Prostate gland (tissue), 2 donors: ENCODE measurements at regions not wholly inside any gene's neighbourhood (a gene's known extent, or its start where the extent isn't known, plus 50 kb on each side); places are given as distances from the start of the nearest gene placed in this dataset.
A peak's percentile ranks its signal among the peaks of the same experiment; 100 is the strongest.

Experiments
- DNase-seq: peaks from one replicate; pipeline ENCODE4 v3.0.0-alpha.2; 2019; ENCODE audit warnings: low spot score
- H3K27ac ChIP-seq, 2 donors: fragments of 200-600 bp; sonication (generic); 2 replicates each; pipeline ENCODE4 v1.5.1; 2017 to 2019
- H3K27me3 ChIP-seq: fragments of 200-600 bp; sonication (generic); replicated peaks from 2 replicates; pipeline ENCODE4 v1.5.1; 2019; ENCODE audit not compliant: insufficient read depth
- H3K36me3 ChIP-seq, 2 donors: fragments of 200-600 bp; sonication (generic); 1 replicate in 1 of 2; 2 replicates in 1 of 2; pipeline versions ENCODE4 v1.5.1 to v1.8.1; 2017 to 2019
- H3K4me1 ChIP-seq: fragments of 200-600 bp; sonication (generic); replicated peaks from 2 replicates; pipeline ENCODE4 v1.5.1; 2019
- H3K4me3 ChIP-seq, 2 donors: fragments of 200-600 bp; sonication (generic); 2 replicates each; pipeline ENCODE4 v1.5.1; 2017 to 2019
- H3K9me3 ChIP-seq: fragments of 200-600 bp; sonication (generic); 2 replicates; pipeline ENCODE4 v1.5.1; 2017
- POLR2A ChIP-seq: fragments of 450-650 bp; IDR thresholded peaks from one replicate; pipeline ENCODE4 v1.6.1; 2016; ENCODE audit warnings: antibody characterized with exemption, mild to moderate bottlenecking
- POLR2AphosphoS5 ChIP-seq: sonication (generic); formaldehyde crosslinking; IDR thresholded peaks from one replicate; pipeline ENCODE4 v1.6.1; 2017; ENCODE audit warnings: antibody characterized with exemption
- WGBS: methylation state at CpG from one replicate; pipeline ENCODE4 v1.1.5; 2018; 5-methylcytosine and 5-hydroxymethylcytosine counted together
- intact Hi-C: fragments of 100-400 bp; cut with DNase I; formaldehyde crosslinking; loops from one replicate; pipeline ENCODE4 v1.14.2; 2022
- TF ChIP-seq, protein P1 (sequence below), 4 experiments: fragments of 200-600 bp in 2 of 4; fragments of 450-650 bp in 2 of 4; sonication (generic) in 2 of 4; IDR thresholded peaks; 1 replicate in 3 of 4; 2 replicates in 1 of 4; pipeline ENCODE4 v1.5.1; 2016 to 2019; ENCODE audit warnings: antibody characterized with exemption in 4 of 4, mild to moderate bottlenecking in 2 of 4, moderate library complexity in 2 of 4

DNA sequence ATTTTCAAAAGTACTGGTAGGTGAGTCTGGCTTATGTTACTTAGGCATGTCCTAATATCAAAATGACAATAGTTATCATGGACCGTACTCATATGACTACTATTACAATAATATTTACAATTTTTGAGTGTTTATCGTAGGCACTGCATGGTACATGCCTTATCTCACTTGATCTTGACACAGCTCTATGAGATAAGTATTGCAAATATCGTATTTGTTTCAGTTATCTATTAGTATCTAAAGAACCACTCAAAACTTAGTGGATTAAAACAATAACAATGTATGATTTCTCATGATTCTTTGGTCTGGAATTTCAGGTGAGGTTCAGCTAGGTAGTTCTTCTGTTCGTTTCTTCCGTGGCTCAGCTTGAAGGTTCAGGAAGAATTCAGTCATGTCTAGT is 59.7 kb upstream of the XCR1 start:
- no peak overlapping the region for H3K27ac ChIP-seq
- no peaks in the 10 kb centered on the region for H3K27me3 ChIP-seq
- H3K4me3 ChIP-seq, result no peak overlapping the region
- no peaks in the 10 kb centered on the region for H3K4me1 ChIP-seq
- 81% methylated on average over 5 of the region's 5 CpGs for WGBS
- intact Hi-C loops, result loop anchor here (5.0 kb wide), 1 partner anchor 355 kb away; no protein-coding TSS in a partner anchor
- DNase-seq, result no peak
- H3K9me3 ChIP-seq, result no peaks in the 10 kb centered on the region
- TF ChIP-seq, protein P1, sequence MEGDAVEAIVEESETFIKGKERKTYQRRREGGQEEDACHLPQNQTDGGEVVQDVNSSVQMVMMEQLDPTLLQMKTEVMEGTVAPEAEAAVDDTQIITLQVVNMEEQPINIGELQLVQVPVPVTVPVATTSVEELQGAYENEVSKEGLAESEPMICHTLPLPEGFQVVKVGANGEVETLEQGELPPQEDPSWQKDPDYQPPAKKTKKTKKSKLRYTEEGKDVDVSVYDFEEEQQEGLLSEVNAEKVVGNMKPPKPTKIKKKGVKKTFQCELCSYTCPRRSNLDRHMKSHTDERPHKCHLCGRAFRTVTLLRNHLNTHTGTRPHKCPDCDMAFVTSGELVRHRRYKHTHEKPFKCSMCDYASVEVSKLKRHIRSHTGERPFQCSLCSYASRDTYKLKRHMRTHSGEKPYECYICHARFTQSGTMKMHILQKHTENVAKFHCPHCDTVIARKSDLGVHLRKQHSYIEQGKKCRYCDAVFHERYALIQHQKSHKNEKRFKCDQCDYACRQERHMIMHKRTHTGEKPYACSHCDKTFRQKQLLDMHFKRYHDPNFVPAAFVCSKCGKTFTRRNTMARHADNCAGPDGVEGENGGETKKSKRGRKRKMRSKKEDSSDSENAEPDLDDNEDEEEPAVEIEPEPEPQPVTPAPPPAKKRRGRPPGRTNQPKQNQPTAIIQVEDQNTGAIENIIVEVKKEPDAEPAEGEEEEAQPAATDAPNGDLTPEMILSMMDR (IDR thresholded peaks at IDR 0.05), result no peak
- TF ChIP-seq POLR2AphosphoS5 (no peak), POLR2A (no peak)
- no peaks in the 10 kb centered on the region for H3K36me3 ChIP-seq

DNA sequence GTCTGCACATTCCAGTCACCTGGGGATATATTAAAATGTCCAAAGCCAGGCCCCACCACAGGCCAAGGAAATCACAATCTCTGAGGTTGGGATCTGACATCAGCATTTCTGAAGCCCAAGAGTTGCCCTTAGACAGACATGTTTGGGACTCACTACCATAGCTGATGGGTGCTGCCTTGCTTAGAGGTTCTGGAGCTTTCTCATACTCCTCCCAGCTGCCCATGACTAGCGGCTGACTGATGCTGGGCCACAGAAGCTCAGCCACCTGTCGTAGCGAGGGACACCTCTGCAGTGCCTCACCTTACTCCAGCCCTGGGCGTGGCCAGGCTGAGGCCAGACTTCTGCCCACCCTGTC is 58.8 kb upstream of the XCR1 start:
- H3K27me3 ChIP-seq, result no peaks in the 10 kb centered on the region
- H3K4me3 ChIP-seq, result no peak overlapping the region
- WGBS, result 98% methylated on average over 4 of the region's 4 CpGs
- H3K4me1 ChIP-seq, result no peaks in the 10 kb centered on the region
- no peak for DNase-seq
- H3K36me3 ChIP-seq, result no peaks in the 10 kb centered on the region
- H3K9me3 ChIP-seq, result no peaks in the 10 kb centered on the region
- intact Hi-C loops, result loop anchor here (5.0 kb wide), 1 partner anchor 356 kb away; no protein-coding TSS in a partner anchor
- no peak overlapping the region for H3K27ac ChIP-seq
- TF ChIP-seq POLR2AphosphoS5 (no peak), POLR2A (no peak)
- TF ChIP-seq, protein P1 (IDR thresholded peaks at IDR 0.05), result no peak

DNA sequence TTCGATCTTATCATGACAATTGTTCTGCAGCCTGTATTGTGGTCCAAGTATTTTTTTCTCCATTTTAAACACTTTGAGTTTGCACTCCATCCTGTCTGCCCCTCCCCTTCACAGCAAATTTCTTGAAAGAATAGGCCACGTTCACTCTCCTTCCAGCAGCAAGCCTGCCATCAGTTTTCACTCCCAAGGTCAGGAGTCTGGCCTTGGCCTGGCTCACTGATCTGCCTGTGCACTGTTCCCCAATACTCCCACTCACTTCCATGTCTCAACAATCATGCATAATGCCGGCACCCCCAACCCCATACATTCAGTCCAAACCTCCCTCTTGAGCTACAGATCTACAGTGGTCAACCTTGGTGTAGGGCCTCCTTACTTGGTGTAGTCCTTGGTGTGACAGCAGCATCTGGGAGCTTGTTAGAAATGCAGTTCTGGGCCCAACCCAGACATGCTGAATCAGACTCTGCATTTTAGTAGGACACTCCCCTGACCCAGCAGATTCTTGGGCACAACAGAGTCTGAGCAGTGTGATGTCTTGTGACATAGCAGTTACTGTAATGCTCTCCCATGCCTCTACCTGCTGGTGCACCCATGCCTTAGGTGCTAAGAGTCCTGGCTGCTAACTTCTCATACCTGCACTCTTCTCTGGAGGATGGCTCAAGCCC is 58.3 kb upstream of the XCR1 start:
- WGBS, result 25% methylated on average over 3 of the region's 3 CpGs
- Histone ChIP-seq H3K36me3 (no peaks in the 10 kb centered on the region), H3K4me3 (no peak overlapping the region), H3K27me3 (no peaks in the 10 kb centered on the region), H3K4me1 (no peaks in the 10 kb centered on the region), H3K27ac (no peak overlapping the region), H3K9me3 (no peaks in the 10 kb centered on the region)
- TF ChIP-seq, protein P1 (IDR thresholded peaks at IDR 0.05), result no peak
- no peak for TF ChIP-seq POLR2A
- no peak for TF ChIP-seq POLR2AphosphoS5
- no peak for DNase-seq
- intact Hi-C loops, result loop anchor here (5.0 kb wide), 1 partner anchor 357 kb away; no protein-coding TSS in a partner anchor

DNA sequence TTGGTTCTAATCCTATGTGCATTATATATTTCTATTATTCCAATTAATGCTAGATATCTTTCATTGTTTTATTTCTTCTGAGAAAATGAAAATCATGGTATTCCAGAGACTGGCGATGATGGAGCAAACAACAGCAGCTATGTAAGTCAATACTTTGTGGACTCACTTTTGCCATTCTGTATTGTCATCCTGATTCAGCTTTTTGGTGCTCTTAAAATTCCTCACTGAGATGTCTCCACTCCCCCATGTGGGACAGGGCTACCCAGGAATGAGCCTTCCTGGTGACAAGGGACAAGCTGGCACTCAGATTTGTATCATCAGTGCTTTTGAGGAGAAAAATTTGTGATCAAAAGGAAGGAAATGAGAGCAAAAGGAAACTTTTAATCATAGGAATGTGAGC is 56.7 kb upstream of the XCR1 start:
- no peak overlapping the region for H3K4me3 ChIP-seq
- DNase-seq, result no peak
- H3K4me1 ChIP-seq, result no peaks in the 10 kb centered on the region
- TF ChIP-seq POLR2AphosphoS5 (no peak), POLR2A (no peak)
- TF ChIP-seq, protein P1 (IDR thresholded peaks at IDR 0.05), result no peak
- no peaks in the 10 kb centered on the region for H3K27me3 ChIP-seq
- no peaks in the 10 kb centered on the region for H3K36me3 ChIP-seq
- 97% methylated on average over 1 of the region's 1 CpG for WGBS
- no peak overlapping the region for H3K27ac ChIP-seq
- no peaks in the 10 kb centered on the region for H3K9me3 ChIP-seq
- intact Hi-C loops, result loop anchor here (5.0 kb wide), 1 partner anchor 322 kb away; no protein-coding TSS in a partner anchor

DNA sequence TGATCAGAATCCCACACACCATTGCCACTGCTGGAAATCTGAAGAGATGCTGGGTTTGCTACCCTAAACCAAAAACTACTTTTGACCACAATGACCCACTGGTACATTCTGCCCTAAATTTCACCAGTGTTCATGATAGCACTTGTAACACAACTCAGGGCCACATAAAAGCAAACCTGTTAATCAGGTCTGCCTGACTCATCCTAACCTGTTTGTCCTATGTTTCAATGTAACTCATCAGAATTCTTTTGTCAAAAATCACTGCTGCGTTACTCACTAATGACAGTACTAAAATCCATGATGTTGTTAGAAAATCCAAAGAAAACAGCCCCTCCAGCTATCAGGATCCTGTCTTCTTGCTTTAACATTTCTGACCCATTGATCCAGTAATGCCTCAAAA is 55.6 kb upstream of the XCR1 start:
- 55% methylated on average over 1 of the region's 1 CpG for WGBS
- no peaks in the 10 kb centered on the region for H3K36me3 ChIP-seq
- no peak overlapping the region for H3K27ac ChIP-seq
- H3K27me3 ChIP-seq, result no peaks in the 10 kb centered on the region
- H3K4me3 ChIP-seq, result no peak overlapping the region
- no peaks in the 10 kb centered on the region for H3K4me1 ChIP-seq
- peak; percentile 37 for DNase-seq
- intact Hi-C loops, result loop anchor here (5.0 kb wide), 1 partner anchor 321 kb away; no protein-coding TSS in a partner anchor
- TF ChIP-seq, protein P1 (IDR thresholded peaks at IDR 0.05), result no peak
- peak; percentile 53 for TF ChIP-seq POLR2AphosphoS5
- H3K9me3 ChIP-seq, result no peaks in the 10 kb centered on the region
